SK-N-SH (cell line): ENCODE measurements at regions not wholly inside any gene's neighbourhood (a gene's known extent, or its start where the extent isn't known, plus 50 kb on each side); places are given as distances from the start of the nearest gene placed in this dataset.

Experiments used
- CTCF ChIA-PET: fragments of 300-600, 350-600 bp; formaldehyde crosslinking; extraction: SDS; loops from one replicate; lab custom pipeline; 2021; lab: Yijun Ruan, JAX
- POLR2A ChIA-PET: fragments of 350-600 bp; sonication (Branson Sonifier 250); formaldehyde crosslinking; extraction: SDS; loops from one replicate; lab custom pipeline; 2020; ENCODE audit warnings: antibody characterized with exemption, inconsistent platforms; lab: Yijun Ruan, JAX
- DNase-seq: peaks from one replicate; pipeline ENCODE4 v3.0.0; 2012
- H2AFZ ChIP-seq: fragments of 200-600 bp; sonication (generic); 2 replicates; pipeline ENCODE4 v1.8.1; 2016; ENCODE audit warnings: antibody characterized with exemption, mild to moderate bottlenecking, low read depth
- H3F3A ChIP-seq: fragments of 200-600 bp; sonication (generic); replicated peaks from 2 replicates; pipeline ENCODE3; 2016; ENCODE audit warnings: antibody characterized with exemption, mild to moderate bottlenecking; ENCODE audit not compliant: insufficient read depth
- H3K27ac ChIP-seq, 2 experiments: fragments of 200-500 bp in 1 of 2; fragments of 200-600 bp in 1 of 2; sonication (Bioruptor generic) in 1 of 2; sonication (generic), shearing (Covaris generic) in 1 of 2; 2 replicates each; pipeline versions ENCODE4 v1.5.1 to v1.6.1; 2014 to 2016; ENCODE audit warnings: low read depth in 2 of 2, inconsistent platforms in 1 of 2, low read length in 1 of 2, mild to moderate bottlenecking in 1 of 2, mixed read lengths in 1 of 2
- H3K27me3 ChIP-seq: fragments of 200-600 bp; sonication (generic), shearing (Covaris generic); 2 replicates; pipeline ENCODE4 v1.6.1; 2016; ENCODE audit warnings: mixed run types; ENCODE audit not compliant: insufficient read depth
- H3K36me3 ChIP-seq, 2 experiments: fragments of 200-500 bp in 1 of 2; fragments of 200-600 bp in 1 of 2; sonication (Bioruptor generic) in 1 of 2; sonication (generic) in 1 of 2; replicated peaks in 1 of 2; 2 replicates each; pipeline versions ENCODE3 to v1.5.1; 2014 to 2016; ENCODE audit warnings: low read length in 1 of 2, mild to moderate bottlenecking in 1 of 2; ENCODE audit not compliant: insufficient read depth in 2 of 2, control insufficient read depth in 1 of 2
- H3K4me1 ChIP-seq, 2 experiments: fragments of 200-500 bp in 1 of 2; fragments of 200-600 bp in 1 of 2; sonication (Bioruptor generic) in 1 of 2; sonication (generic), shearing (Covaris generic) in 1 of 2; 2 replicates each; pipeline versions ENCODE4 v1.5.1 to v1.6.1; 2014 to 2016; ENCODE audit warnings: low read depth in 1 of 2, low read length in 1 of 2, mixed run types in 1 of 2; ENCODE audit not compliant: insufficient read depth in 2 of 2, control insufficient read depth in 1 of 2
- H3K4me2 ChIP-seq: fragments of 200-600 bp; sonication (generic), shearing (Covaris generic); 2 replicates; pipeline ENCODE4 v1.6.1; 2017; ENCODE audit warnings: mixed run types
- H3K4me3 ChIP-seq, 2 experiments: fragments of 200-500 bp in 1 of 2; fragments of 200-600 bp in 1 of 2; sonication (Bioruptor generic) in 1 of 2; sonication (generic), shearing (Covaris generic) in 1 of 2; 2 replicates each; pipeline versions ENCODE4 v1.5.1 to v1.8.1; 2014 to 2016; ENCODE audit warnings: low read depth in 2 of 2, inconsistent platforms in 1 of 2, low read length in 1 of 2, mild to moderate bottlenecking in 1 of 2, mixed read lengths in 1 of 2, moderate library complexity in 1 of 2
- H3K79me2 ChIP-seq: fragments of 200-600 bp; sonication (generic); 2 replicates; pipeline ENCODE4 v1.8.1; 2017; ENCODE audit warnings: mild to moderate bottlenecking; ENCODE audit not compliant: insufficient read depth
- H3K9ac ChIP-seq: fragments of 200-600 bp; sonication (generic); 2 replicates; pipeline ENCODE4 v1.6.1; 2017; ENCODE audit warnings: mixed run types
- H3K9me2 ChIP-seq: fragments of 200-600 bp; sonication (generic); 2 replicates; pipeline ENCODE4 v1.6.1; 2017; ENCODE audit warnings: mixed run types
- H3K9me3 ChIP-seq: fragments of 200-600 bp; sonication (generic); 2 replicates; pipeline ENCODE4 v1.6.1; 2017; ENCODE audit warnings: mixed run types, mild to moderate bottlenecking, moderate library complexity
- H4K20me1 ChIP-seq: fragments of 200-600 bp; sonication (generic); 2 replicates; pipeline ENCODE4 v1.6.1; 2017; ENCODE audit warnings: mild to moderate bottlenecking, mixed run types; ENCODE audit not compliant: insufficient read depth
- ELF1 ChIP-seq: IDR thresholded peaks from 2 replicates; pipeline ENCODE4 v1.4.0; 2012
- FOXJ3 ChIP-seq: sonication (generic); formaldehyde crosslinking; IDR thresholded peaks from 2 replicates; pipeline ENCODE4 v1.5.1; 2020; ENCODE audit warnings: mild to moderate bottlenecking, missing genetic modification reagents
- GATA2 ChIP-seq: sonication (generic); formaldehyde crosslinking; IDR thresholded peaks from 2 replicates; pipeline ENCODE4 v1.5.0; 2020; ENCODE audit warnings: mild to moderate bottlenecking, missing genetic modification reagents
- JUND ChIP-seq: IDR thresholded peaks from 2 replicates; pipeline ENCODE4 v1.4.0; 2012
- MEF2A ChIP-seq: IDR thresholded peaks from 2 replicates; pipeline ENCODE4 v1.4.0; 2012; ENCODE audit warnings: low read depth, borderline replicate concordance
- NRF1 ChIP-seq: IDR thresholded peaks from 2 replicates; pipeline ENCODE4 v1.6.1; 2012; ENCODE audit warnings: low read depth, mild to moderate bottlenecking, low read length
- RCOR1 ChIP-seq: fragments of 150-350 bp; IDR thresholded peaks from 2 replicates; pipeline ENCODE4 v1.6.1; 2017; ENCODE audit warnings: antibody characterized with exemption, low read length
- RXRA ChIP-seq: IDR thresholded peaks from 2 replicates; pipeline ENCODE4 v1.4.0; 2012; ENCODE audit warnings: low read depth, mild to moderate bottlenecking, borderline replicate concordance
- SMC3 ChIP-seq: IDR thresholded peaks from 2 replicates; pipeline ENCODE4 v1.6.1; 2012; ENCODE audit warnings: low read depth, low read length, improper control_type of control experiment
- TAF1 ChIP-seq: IDR thresholded peaks from 2 replicates; pipeline ENCODE4 v1.6.1; 2012; ENCODE audit warnings: low read depth, mild to moderate bottlenecking, low read length, moderate library complexity, borderline replicate concordance
- TEAD4 ChIP-seq: IDR thresholded peaks from 2 replicates; pipeline ENCODE4 v1.4.0; 2012; ENCODE audit warnings: mild to moderate bottlenecking, borderline replicate concordance; ENCODE audit not compliant: insufficient read depth
- YY1 ChIP-seq: IDR thresholded peaks from 2 replicates; pipeline ENCODE4 v1.4.0; 2012; ENCODE audit warnings: low read depth, mild to moderate bottlenecking
- WGBS: methylation state at CpG from one replicate; pipeline ENCODE4 v1.1.6; 2017; ENCODE audit warnings: low lambda C conversion rate; 5-methylcytosine and 5-hydroxymethylcytosine counted together
- TF ChIP-seq, protein P1 (sequence below): IDR thresholded peaks from 2 replicates; pipeline ENCODE4 v1.6.1; 2012; ENCODE audit warnings: mild to moderate bottlenecking, low read depth, low read length, moderate library complexity
- TF ChIP-seq, protein P2 (sequence below): IDR thresholded peaks from 2 replicates; pipeline ENCODE4; 2012
- TF ChIP-seq, protein P3 (sequence below): fragments of 200-600 bp; sonication (generic); IDR thresholded peaks from 2 replicates; pipeline ENCODE4 v1.6.1; 2017; ENCODE audit warnings: antibody characterized with exemption, mild to moderate bottlenecking, moderate library complexity
- TF ChIP-seq, protein P4 (sequence below): IDR thresholded peaks from 2 replicates; pipeline ENCODE4 v1.4.0; 2012; ENCODE audit warnings: low read depth
- TF ChIP-seq, protein P5 (sequence below): IDR thresholded peaks from 2 replicates; pipeline ENCODE4 v1.4.0; 2012; ENCODE audit warnings: low read depth, borderline replicate concordance
- TF ChIP-seq, protein P6 (sequence below): fragments of 150-350 bp; IDR thresholded peaks from 2 replicates; pipeline ENCODE4 v1.6.1; 2016; ENCODE audit warnings: mild to moderate bottlenecking, low read depth, low read length

DNA sequence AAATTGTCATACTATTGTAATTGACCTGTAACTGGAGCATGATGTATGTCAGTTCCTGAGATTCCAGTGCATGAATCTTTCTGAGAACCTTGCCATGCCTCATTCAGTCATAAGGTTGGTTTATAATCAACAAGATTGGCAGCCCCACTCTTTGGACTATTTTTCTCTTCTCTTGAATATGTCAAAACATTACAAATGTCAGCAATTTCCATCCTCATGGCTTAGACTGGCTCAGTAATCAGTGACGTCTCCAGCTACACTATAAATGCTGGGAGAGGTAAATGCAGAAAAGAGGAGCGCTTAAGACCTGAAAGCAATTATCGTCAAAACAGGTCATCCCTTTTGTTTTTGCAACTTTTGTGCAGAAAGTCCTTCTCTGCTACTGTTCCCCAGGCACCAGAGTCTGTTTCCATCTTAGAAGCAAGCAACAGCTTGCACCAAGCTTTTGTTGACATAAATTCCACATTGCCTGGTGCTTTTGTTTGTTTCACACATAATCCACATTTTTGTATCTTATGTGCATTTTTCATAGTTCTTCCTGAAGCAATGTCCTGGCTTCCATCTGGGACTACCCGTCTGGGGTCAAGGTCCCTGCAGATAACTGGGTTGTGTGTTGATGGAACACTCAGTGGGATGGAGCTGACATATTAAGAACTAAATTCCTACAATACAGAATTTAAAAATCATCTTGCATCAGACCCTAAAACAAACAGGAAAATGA lies 149.8 kb downstream of the OSR1 start:
- no peak overlapping the region for H3K9ac ChIP-seq
- ChIA-PET POLR2A (no interaction called here), CTCF (interaction anchor here (0.6 kb wide), 1 partner anchor 438 kb away, joined by 3 read pairs; no protein-coding TSS in a partner anchor)
- DNase-seq, result no peak
- no peaks in the 10 kb centered on the region for H3K27me3 ChIP-seq
- H3K9me3 ChIP-seq, result no peaks in the 10 kb centered on the region
- no peaks in the 10 kb centered on the region for H3K79me2 ChIP-seq
- H3K4me2 ChIP-seq, result no peak overlapping the region
- H4K20me1 ChIP-seq, result no peaks in the 10 kb centered on the region
- no peak overlapping the region for H3K27ac ChIP-seq
- no peaks in the 10 kb centered on the region for H3K9me2 ChIP-seq
- H3F3A ChIP-seq, result no peaks in the 10 kb centered on the region
- H3K4me3 ChIP-seq, result no peak overlapping the region
- H3K36me3 ChIP-seq, result no peaks in the 10 kb centered on the region
- H3K4me1 ChIP-seq, result no peaks in the 10 kb centered on the region
- H2AFZ ChIP-seq, result no peak overlapping the region
- TF ChIP-seq GATA2 (no peak), ELF1 (no peak), TEAD4 (no peak), RXRA (no peak), RCOR1 (no peak), JUND (no peak), FOXJ3 (CRISPR knock-in tag) (no peak)
- TF ChIP-seq, protein P1, sequence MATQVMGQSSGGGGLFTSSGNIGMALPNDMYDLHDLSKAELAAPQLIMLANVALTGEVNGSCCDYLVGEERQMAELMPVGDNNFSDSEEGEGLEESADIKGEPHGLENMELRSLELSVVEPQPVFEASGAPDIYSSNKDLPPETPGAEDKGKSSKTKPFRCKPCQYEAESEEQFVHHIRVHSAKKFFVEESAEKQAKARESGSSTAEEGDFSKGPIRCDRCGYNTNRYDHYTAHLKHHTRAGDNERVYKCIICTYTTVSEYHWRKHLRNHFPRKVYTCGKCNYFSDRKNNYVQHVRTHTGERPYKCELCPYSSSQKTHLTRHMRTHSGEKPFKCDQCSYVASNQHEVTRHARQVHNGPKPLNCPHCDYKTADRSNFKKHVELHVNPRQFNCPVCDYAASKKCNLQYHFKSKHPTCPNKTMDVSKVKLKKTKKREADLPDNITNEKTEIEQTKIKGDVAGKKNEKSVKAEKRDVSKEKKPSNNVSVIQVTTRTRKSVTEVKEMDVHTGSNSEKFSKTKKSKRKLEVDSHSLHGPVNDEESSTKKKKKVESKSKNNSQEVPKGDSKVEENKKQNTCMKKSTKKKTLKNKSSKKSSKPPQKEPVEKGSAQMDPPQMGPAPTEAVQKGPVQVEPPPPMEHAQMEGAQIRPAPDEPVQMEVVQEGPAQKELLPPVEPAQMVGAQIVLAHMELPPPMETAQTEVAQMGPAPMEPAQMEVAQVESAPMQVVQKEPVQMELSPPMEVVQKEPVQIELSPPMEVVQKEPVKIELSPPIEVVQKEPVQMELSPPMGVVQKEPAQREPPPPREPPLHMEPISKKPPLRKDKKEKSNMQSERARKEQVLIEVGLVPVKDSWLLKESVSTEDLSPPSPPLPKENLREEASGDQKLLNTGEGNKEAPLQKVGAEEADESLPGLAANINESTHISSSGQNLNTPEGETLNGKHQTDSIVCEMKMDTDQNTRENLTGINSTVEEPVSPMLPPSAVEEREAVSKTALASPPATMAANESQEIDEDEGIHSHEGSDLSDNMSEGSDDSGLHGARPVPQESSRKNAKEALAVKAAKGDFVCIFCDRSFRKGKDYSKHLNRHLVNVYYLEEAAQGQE, result no peak
- TF ChIP-seq, protein P2, sequence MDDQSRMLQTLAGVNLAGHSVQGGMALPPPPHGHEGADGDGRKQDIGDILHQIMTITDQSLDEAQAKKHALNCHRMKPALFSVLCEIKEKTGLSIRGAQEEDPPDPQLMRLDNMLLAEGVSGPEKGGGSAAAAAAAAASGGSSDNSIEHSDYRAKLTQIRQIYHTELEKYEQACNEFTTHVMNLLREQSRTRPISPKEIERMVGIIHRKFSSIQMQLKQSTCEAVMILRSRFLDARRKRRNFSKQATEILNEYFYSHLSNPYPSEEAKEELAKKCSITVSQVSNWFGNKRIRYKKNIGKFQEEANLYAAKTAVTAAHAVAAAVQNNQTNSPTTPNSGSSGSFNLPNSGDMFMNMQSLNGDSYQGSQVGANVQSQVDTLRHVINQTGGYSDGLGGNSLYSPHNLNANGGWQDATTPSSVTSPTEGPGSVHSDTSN, result no peak
- 76% methylated on average over 4 of the region's 4 CpGs for WGBS

DNA sequence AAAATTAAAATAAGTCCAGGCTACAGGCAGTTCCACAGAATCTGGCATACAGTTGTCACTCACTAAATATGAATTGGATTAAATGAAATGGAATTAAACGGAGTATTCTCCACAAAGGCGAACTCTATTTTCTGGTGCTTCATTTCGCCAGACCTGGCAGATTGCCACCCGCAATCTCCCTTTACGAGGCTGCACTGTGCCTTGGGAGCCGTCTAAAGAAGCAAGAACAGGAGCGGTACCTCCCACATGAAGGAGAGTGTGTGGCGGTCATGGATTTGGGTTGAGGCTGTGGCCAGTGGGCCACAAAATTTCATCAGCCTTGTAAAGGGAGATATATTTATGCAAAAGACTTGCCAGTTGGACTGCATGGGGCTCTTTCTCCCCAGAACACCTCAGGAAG lies 151.0 kb downstream of the OSR1 start:
- no peaks in the 10 kb centered on the region for H3K4me1 ChIP-seq
- H3K27me3 ChIP-seq, result no peaks in the 10 kb centered on the region
- CTCF ChIA-PET, result no interaction called here
- H3K4me3 ChIP-seq, result no peak overlapping the region
- H3K4me2 ChIP-seq, result no peak overlapping the region
- no peaks in the 10 kb centered on the region for H3K9me2 ChIP-seq
- no peaks in the 10 kb centered on the region for H3F3A ChIP-seq
- H4K20me1 ChIP-seq, result no peaks in the 10 kb centered on the region
- 75% methylated on average over 8 of the region's 8 CpGs for WGBS
- no peak for DNase-seq
- POLR2A ChIA-PET, result no interaction called here
- no peak overlapping the region for H3K9ac ChIP-seq
- no peaks in the 10 kb centered on the region for H3K9me3 ChIP-seq
- no peak overlapping the region for H3K27ac ChIP-seq
- H3K36me3 ChIP-seq, result no peaks in the 10 kb centered on the region
- H2AFZ ChIP-seq, result no peak overlapping the region
- no peaks in the 10 kb centered on the region for H3K79me2 ChIP-seq
- TF ChIP-seq, protein P2, result no peak
- no peak for TF ChIP-seq MEF2A
- TF ChIP-seq SMC3, result no peak
- TF ChIP-seq, protein P3, sequence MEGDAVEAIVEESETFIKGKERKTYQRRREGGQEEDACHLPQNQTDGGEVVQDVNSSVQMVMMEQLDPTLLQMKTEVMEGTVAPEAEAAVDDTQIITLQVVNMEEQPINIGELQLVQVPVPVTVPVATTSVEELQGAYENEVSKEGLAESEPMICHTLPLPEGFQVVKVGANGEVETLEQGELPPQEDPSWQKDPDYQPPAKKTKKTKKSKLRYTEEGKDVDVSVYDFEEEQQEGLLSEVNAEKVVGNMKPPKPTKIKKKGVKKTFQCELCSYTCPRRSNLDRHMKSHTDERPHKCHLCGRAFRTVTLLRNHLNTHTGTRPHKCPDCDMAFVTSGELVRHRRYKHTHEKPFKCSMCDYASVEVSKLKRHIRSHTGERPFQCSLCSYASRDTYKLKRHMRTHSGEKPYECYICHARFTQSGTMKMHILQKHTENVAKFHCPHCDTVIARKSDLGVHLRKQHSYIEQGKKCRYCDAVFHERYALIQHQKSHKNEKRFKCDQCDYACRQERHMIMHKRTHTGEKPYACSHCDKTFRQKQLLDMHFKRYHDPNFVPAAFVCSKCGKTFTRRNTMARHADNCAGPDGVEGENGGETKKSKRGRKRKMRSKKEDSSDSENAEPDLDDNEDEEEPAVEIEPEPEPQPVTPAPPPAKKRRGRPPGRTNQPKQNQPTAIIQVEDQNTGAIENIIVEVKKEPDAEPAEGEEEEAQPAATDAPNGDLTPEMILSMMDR, result no peak
- no peak for TF ChIP-seq TAF1
- TF ChIP-seq, protein P4, sequence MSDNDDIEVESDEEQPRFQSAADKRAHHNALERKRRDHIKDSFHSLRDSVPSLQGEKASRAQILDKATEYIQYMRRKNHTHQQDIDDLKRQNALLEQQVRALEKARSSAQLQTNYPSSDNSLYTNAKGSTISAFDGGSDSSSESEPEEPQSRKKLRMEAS, result no peak
- TF ChIP-seq RXRA, result no peak
- TF ChIP-seq, protein P5, sequence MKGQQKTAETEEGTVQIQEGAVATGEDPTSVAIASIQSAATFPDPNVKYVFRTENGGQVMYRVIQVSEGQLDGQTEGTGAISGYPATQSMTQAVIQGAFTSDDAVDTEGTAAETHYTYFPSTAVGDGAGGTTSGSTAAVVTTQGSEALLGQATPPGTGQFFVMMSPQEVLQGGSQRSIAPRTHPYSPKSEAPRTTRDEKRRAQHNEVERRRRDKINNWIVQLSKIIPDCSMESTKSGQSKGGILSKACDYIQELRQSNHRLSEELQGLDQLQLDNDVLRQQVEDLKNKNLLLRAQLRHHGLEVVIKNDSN, result no peak
- no peak for TF ChIP-seq FOXJ3 (CRISPR knock-in tag)
- TF ChIP-seq, protein P6, sequence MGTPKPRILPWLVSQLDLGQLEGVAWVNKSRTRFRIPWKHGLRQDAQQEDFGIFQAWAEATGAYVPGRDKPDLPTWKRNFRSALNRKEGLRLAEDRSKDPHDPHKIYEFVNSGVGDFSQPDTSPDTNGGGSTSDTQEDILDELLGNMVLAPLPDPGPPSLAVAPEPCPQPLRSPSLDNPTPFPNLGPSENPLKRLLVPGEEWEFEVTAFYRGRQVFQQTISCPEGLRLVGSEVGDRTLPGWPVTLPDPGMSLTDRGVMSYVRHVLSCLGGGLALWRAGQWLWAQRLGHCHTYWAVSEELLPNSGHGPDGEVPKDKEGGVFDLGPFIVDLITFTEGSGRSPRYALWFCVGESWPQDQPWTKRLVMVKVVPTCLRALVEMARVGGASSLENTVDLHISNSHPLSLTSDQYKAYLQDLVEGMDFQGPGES, result no peak
- no peak for TF ChIP-seq YY1
- no peak for TF ChIP-seq NRF1
